ENCODE measurements at regions not wholly inside any gene's neighbourhood (a gene's known extent, or its start where the extent isn't known, plus 50 kb on each side); places are given as distances from the start of the nearest gene placed in this dataset.

DNA sequence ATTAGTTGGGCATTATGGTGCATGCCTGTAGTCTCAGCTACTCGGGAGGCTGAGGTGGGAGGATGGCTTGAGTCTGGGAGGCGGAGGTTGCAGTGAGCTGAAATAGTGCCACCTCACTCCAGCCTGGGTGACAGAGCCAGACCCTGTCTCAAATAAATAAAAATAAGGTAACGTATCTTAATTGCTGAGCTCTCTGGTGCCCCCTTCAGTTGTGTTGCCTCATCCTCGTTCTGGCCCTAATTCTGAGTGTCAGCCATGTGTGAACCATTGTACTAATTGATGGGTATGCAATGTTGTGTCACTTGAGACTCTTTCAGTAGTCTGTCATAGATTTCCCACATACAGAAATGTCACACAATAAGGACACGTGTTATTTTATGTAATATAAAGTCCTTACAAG is 363.1 kb upstream of the RBFOX1 start:
- TF ChIP-seq, protein P1, sequence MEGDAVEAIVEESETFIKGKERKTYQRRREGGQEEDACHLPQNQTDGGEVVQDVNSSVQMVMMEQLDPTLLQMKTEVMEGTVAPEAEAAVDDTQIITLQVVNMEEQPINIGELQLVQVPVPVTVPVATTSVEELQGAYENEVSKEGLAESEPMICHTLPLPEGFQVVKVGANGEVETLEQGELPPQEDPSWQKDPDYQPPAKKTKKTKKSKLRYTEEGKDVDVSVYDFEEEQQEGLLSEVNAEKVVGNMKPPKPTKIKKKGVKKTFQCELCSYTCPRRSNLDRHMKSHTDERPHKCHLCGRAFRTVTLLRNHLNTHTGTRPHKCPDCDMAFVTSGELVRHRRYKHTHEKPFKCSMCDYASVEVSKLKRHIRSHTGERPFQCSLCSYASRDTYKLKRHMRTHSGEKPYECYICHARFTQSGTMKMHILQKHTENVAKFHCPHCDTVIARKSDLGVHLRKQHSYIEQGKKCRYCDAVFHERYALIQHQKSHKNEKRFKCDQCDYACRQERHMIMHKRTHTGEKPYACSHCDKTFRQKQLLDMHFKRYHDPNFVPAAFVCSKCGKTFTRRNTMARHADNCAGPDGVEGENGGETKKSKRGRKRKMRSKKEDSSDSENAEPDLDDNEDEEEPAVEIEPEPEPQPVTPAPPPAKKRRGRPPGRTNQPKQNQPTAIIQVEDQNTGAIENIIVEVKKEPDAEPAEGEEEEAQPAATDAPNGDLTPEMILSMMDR (IDR thresholded peaks at IDR 0.05): no peak
- TF ChIP-seq POLR2A (IDR thresholded peaks at IDR 0.05): no peak

Measured in uterus (tissue), 2 donors.